ENCODE measurements at regions not wholly inside any gene's neighbourhood (a gene's known extent, or its start where the extent isn't known, plus 50 kb on each side); places are given as distances from the start of the nearest gene placed in this dataset.

DNA sequence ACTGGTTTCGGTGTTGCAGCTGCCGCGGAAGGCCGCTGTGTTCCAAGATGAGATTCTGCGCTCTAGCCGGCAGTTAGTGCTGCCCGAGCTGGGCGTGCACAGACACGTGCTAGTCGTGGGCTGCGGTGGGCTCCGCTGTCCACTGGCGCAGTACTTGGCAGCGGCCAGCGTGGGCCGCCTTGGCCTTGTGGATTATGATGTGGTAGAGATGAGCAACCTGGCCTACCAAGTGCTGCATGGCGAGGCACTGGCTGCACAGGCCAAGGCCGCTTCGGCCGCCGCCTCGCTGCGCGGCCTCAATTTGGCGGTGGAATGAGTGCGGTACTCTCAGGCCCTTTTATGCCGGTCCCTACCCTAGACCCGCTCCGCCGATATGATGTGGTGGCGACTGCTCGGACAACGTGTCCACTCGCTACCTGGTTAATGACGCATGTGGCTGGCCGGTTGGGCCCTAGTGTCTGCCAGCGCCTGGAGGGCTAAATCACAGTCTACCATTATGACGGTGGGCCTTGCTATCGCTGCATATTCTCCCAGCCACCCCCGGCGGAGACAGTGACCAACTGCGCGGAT, 102.2 kb downstream of the SNAPC1 start:
- Histone ChIP-seq H3K36me3 (ENCODE audit: control insufficient read depth in 2 of 2, extremely low read depth in 1 of 2, insufficient read depth in 2 of 2, low read length in 2 of 2) (no peaks in the 10 kb centered on the region), H3K4me3 (ENCODE audit: control insufficient read depth in 2 of 3, extremely low read depth in 1 of 3, insufficient read depth in 2 of 3, low read depth in 1 of 3, low read length in 3 of 3) (no peak overlapping the region), H3K79me2 (ENCODE audit: control insufficient read depth, insufficient read depth, low read length) (no peaks in the 10 kb centered on the region), H2AFZ (ENCODE audit: control insufficient read depth, low read length) (no peak overlapping the region), H3K27ac (ENCODE audit: control insufficient read depth, insufficient read depth, low read length) (no peak overlapping the region), H3K27me3 (ENCODE audit: control insufficient read depth, extremely low read depth, insufficient read depth, low read length) (no peaks in the 10 kb centered on the region), H3K9me3 (ENCODE audit: control insufficient read depth, low read depth, low read length) (no peaks in the 10 kb centered on the region), H3K9me1 (ENCODE audit: control insufficient read depth, extremely low read depth, insufficient read depth, low read length) (no peaks in the 10 kb centered on the region), H3K4me2 (ENCODE audit: control insufficient read depth, extremely low read depth, insufficient read depth, low read depth, low read length) (no peak overlapping the region), H3K9ac (ENCODE audit: control insufficient read depth, extremely low read depth, insufficient read depth, low read length) (no peak overlapping the region), H4K20me1 (ENCODE audit: control insufficient read depth, extremely low read depth, insufficient read depth, low read length) (no peaks in the 10 kb centered on the region), H3K4me1 (ENCODE audit: control insufficient read depth, extremely low read depth, insufficient read depth, low read length) (no peaks in the 10 kb centered on the region)
- DNase-seq (ENCODE audit: low read depth, low spot score) = no peak
- dilution Hi-C loops (cut with MboI; ENCODE audit: extremely low pct_ligation_motif_present, low sequenced_read_pairs) = no loop called here
- TF ChIP-seq EZH2 (IDR thresholded peaks at IDR 0.05; ENCODE audit: low read length) = no peak
- TF ChIP-seq, protein P1, sequence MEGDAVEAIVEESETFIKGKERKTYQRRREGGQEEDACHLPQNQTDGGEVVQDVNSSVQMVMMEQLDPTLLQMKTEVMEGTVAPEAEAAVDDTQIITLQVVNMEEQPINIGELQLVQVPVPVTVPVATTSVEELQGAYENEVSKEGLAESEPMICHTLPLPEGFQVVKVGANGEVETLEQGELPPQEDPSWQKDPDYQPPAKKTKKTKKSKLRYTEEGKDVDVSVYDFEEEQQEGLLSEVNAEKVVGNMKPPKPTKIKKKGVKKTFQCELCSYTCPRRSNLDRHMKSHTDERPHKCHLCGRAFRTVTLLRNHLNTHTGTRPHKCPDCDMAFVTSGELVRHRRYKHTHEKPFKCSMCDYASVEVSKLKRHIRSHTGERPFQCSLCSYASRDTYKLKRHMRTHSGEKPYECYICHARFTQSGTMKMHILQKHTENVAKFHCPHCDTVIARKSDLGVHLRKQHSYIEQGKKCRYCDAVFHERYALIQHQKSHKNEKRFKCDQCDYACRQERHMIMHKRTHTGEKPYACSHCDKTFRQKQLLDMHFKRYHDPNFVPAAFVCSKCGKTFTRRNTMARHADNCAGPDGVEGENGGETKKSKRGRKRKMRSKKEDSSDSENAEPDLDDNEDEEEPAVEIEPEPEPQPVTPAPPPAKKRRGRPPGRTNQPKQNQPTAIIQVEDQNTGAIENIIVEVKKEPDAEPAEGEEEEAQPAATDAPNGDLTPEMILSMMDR (optimal IDR thresholded peaks at IDR 0.05 in 1 of 3, IDR thresholded peaks at IDR 0.05 in 1 of 3, conservative IDR thresholded peaks at IDR 0.05 in 1 of 3; ENCODE audit: extremely low read depth in 1 of 3, insufficient read depth in 2 of 3, low read length in 3 of 3) = no peak
- FAIRE-seq = no peak

DNA sequence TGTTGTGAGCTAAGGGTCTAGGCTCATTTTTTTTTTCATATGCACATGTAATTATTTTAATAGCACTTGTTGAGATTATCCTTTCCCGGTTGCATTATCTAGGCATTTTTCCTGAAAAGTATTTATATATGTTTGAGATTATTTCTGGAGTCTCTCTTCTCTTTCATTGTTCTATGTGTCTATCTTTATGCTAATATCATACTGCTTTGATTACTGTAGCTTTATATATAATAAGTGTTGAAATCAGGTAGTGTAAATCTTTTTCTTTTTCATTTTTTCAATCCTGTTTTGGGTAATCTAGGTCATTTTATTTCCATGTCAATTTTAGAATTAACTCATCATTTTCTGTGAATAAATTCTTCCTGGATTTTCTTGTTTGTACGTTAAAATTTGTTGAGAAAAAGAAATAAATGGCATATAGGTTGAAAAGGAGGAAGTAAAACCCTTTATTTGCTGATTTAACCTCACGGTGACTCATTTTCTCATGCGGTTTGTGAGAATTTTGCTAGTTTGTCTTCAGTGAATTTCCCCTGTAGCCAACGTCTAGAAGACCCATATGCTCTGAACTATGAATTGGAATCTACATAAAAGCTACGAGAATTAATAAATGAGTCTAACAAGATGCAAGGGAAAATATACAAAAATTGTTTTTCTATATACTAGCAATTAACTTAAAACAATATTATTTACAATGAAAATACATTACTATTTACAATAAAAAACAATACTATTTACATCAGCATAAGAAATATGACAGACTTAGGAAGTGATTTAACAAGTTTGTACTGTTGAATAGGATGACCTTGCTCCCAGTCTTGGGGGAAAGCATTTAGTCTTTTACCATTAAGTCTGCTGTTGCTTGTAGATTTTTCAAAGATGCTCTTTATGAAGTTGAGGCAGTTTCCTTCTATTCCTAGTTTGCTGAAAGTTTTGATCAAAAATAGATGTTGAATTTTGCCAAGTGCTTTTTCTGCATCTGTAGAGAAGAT, 105.0 kb downstream of the SNAPC1 start:
- H3K9ac ChIP-seq (ENCODE audit: control insufficient read depth, extremely low read depth, insufficient read depth, low read length) = no peak overlapping the region
- H3K9me1 ChIP-seq (ENCODE audit: control insufficient read depth, extremely low read depth, insufficient read depth, low read length) = no peaks in the 10 kb centered on the region
- no peaks in the 10 kb centered on the region for H4K20me1 ChIP-seq (ENCODE audit: control insufficient read depth, extremely low read depth, insufficient read depth, low read length)
- H3K36me3 ChIP-seq (ENCODE audit: control insufficient read depth in 2 of 2, extremely low read depth in 1 of 2, insufficient read depth in 2 of 2, low read length in 2 of 2) = no peaks in the 10 kb centered on the region
- H2AFZ ChIP-seq (ENCODE audit: control insufficient read depth, low read length) = no peak overlapping the region
- TF ChIP-seq EZH2 (IDR thresholded peaks at IDR 0.05; ENCODE audit: low read length) = no peak
- no peak overlapping the region for H3K4me3 ChIP-seq (ENCODE audit: control insufficient read depth in 2 of 3, extremely low read depth in 1 of 3, insufficient read depth in 2 of 3, low read depth in 1 of 3, low read length in 3 of 3)
- no peak for DNase-seq (ENCODE audit: low read depth, low spot score)
- no peak overlapping the region for H3K4me2 ChIP-seq (ENCODE audit: control insufficient read depth, extremely low read depth, insufficient read depth, low read depth, low read length)
- peaks cover 4% of the 10 kb centered on the region for H3K27me3 ChIP-seq (ENCODE audit: control insufficient read depth, extremely low read depth, insufficient read depth, low read length)
- no peak overlapping the region for H3K27ac ChIP-seq (ENCODE audit: control insufficient read depth, insufficient read depth, low read length)
- H3K4me1 ChIP-seq (ENCODE audit: control insufficient read depth, extremely low read depth, insufficient read depth, low read length) = no peaks in the 10 kb centered on the region
- no peak for FAIRE-seq
- no peaks in the 10 kb centered on the region for H3K9me3 ChIP-seq (ENCODE audit: control insufficient read depth, low read depth, low read length)
- no peaks in the 10 kb centered on the region for H3K79me2 ChIP-seq (ENCODE audit: control insufficient read depth, insufficient read depth, low read length)
- dilution Hi-C loops (cut with MboI; ENCODE audit: extremely low pct_ligation_motif_present, low sequenced_read_pairs) = no loop called here

Data from keratinocyte (primary cell).